ENCODE measurements at regions not wholly inside any gene's neighbourhood (a gene's known extent, or its start where the extent isn't known, plus 50 kb on each side); places are given as distances from the start of the nearest gene placed in this dataset.

DNA sequence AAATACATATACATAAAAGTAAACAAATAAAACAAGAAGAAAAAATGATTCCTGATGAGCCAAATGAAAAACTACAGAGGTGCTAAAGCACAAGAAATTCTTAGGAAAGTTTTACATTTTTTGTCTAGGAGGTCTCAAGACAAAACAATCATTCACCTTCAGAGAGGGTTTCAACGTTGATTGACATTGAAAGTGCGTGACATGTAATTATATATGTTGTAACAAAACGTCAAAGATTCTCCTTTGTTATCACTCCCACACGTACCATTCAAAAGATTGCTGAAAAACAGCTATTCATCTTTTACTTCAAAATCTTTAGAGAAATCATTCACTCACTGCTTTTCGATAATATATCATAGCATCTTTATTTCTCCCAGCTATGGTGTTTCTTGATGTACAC lies 375.9 kb downstream of the NEBL start:
- Histone ChIP-seq H3K27me3 (ENCODE audit: control insufficient read depth, insufficient read depth, low read length) (no peaks in the 10 kb centered on the region), H3K4me3 (ENCODE audit: low read depth, low read length) (no peak overlapping the region), H3K36me3 (ENCODE audit: control insufficient read depth, insufficient read depth, low read length) (no peaks in the 10 kb centered on the region)
- ChIA-PET CTCF (no interaction called here), POLR2A (no interaction called here)
- no peak for TF ChIP-seq CTCF (IDR thresholded peaks at IDR 0.05; ENCODE audit: insufficient read depth, low read depth, low read length)
- DNase-seq (ENCODE audit: low read depth), result no peak

DNA sequence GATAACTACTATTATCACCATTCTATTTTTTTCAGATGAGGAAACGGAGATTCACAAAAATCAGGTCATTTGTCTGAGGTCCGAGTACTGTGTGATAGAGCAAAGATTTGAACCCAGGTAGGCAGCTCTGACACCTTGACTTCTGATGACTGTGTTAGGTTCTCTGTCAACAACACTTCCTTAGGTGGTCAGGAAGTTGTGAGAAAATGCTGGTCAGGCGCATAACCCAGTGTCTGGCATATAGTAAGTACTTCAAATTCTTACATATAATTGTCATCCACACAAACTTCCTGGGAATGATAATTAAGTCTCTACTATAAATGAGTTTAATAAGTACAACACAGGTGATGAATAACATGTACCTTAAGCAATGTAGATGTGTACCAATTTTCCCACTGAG lies 381.5 kb downstream of the NEBL start:
- Histone ChIP-seq H3K4me3 (ENCODE audit: low read depth, low read length) (no peak overlapping the region), H3K36me3 (ENCODE audit: control insufficient read depth, insufficient read depth, low read length) (no peaks in the 10 kb centered on the region), H3K27me3 (ENCODE audit: control insufficient read depth, insufficient read depth, low read length) (no peaks in the 10 kb centered on the region)
- CTCF ChIA-PET, result no interaction called here
- POLR2A ChIA-PET, result no interaction called here
- TF ChIP-seq CTCF (IDR thresholded peaks at IDR 0.05; ENCODE audit: insufficient read depth, low read depth, low read length), result no peak
- no peak for DNase-seq (ENCODE audit: low read depth)

- H3K27me3 ChIP-seq (ENCODE audit: control insufficient read depth, insufficient read depth, low read length), result no peaks in the 10 kb centered on the region
- DNase-seq (ENCODE audit: low read depth), result no peak
- TF ChIP-seq CTCF (IDR thresholded peaks at IDR 0.05; ENCODE audit: insufficient read depth, low read depth, low read length), result no peak
- ChIA-PET POLR2A (no interaction called here), CTCF (no interaction called here)
- H3K4me3 ChIP-seq (ENCODE audit: low read depth, low read length), result no peak overlapping the region
- H3K36me3 ChIP-seq (ENCODE audit: control insufficient read depth, insufficient read depth, low read length), result no peaks in the 10 kb centered on the region
Observed at GRCh38 chr10:20512631-20513030, 384.5 kb downstream of the NEBL start.

DNA sequence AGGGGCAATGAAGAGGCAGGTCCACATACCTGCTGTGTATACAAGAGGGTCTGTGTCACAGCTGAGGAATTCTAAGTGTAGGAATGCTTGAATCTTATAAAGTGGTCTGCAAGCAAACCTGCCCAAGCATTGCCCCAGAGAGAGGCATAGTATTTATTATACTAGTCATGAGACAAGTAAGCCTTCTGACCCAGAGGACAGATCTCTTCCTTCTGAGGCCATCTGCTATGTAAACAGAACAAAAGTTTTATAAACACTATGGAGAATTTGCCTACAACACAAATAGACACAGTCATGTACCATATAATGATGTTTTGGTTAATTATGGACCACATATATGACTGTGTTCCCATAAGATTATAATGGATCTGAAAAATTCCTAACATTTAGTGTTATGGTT lies 388.2 kb downstream of the NEBL start:
- no peak for TF ChIP-seq CTCF (IDR thresholded peaks at IDR 0.05; ENCODE audit: insufficient read depth, low read depth, low read length)
- no peak for DNase-seq (ENCODE audit: low read depth)
- no peak overlapping the region for H3K4me3 ChIP-seq (ENCODE audit: low read depth, low read length)

GRCh38 chr10:20502903-20503585 lies 394.1 kb downstream of the NEBL start:
- no peak for TF ChIP-seq CTCF (IDR thresholded peaks at IDR 0.05; ENCODE audit: insufficient read depth, low read depth, low read length)
- Histone ChIP-seq H3K27me3 (ENCODE audit: control insufficient read depth, insufficient read depth, low read length) (no peaks in the 10 kb centered on the region), H3K36me3 (ENCODE audit: control insufficient read depth, insufficient read depth, low read length) (no peaks in the 10 kb centered on the region), H3K4me3 (ENCODE audit: low read depth, low read length) (no peak overlapping the region)
- POLR2A ChIA-PET, result no interaction called here
- CTCF ChIA-PET, result no interaction called here
- no peak for DNase-seq (ENCODE audit: low read depth)

More for the DNA sequence above, 388.2 kb downstream of the NEBL start:
- ChIA-PET POLR2A (no interaction called here), CTCF (no interaction called here)
- no peaks in the 10 kb centered on the region for H3K36me3 ChIP-seq (ENCODE audit: control insufficient read depth, insufficient read depth, low read length)
- H3K27me3 ChIP-seq (ENCODE audit: control insufficient read depth, insufficient read depth, low read length), result no peaks in the 10 kb centered on the region
